Activated naive CD4-positive, alpha-beta T cell treated with anti-CD3 and anti-CD28 coated beads for 36 hours (primary cell): ENCODE measurements at regions not wholly inside any gene's neighbourhood (a gene's known extent, or its start where the extent isn't known, plus 50 kb on each side); places are given as distances from the start of the nearest gene placed in this dataset.
"Not testable (repeated sequence)": the region's sequence is repeated elsewhere in the genome, so short reads cannot be mapped to it uniquely, and the experiment has no call there.

Experiments used
- CTCF ChIA-PET: fragments of 350-600 bp; sonication (Branson Sonifier 250); formaldehyde crosslinking; loops from one replicate; lab custom pipeline; 2021; ENCODE audit warnings: antibody characterized with exemption; lab: Charles Lee
- DNase-seq: peaks from one replicate; pipeline ENCODE4 v3.0.0-alpha.2; 2020
- H3K27ac Mint-ChIP-seq: one replicate; pipeline ENCODE4 v1.8.0; 2021; ENCODE audit warnings: mild to moderate bottlenecking, mixed read lengths
- H3K27me3 Mint-ChIP-seq: one replicate; pipeline ENCODE4 v1.8.0; 2021; ENCODE audit warnings: low read depth, mixed read lengths
- H3K36me3 Mint-ChIP-seq: one replicate; pipeline ENCODE4 v1.8.0; 2021; ENCODE audit warnings: low read depth, mixed read lengths
- H3K4me1 Mint-ChIP-seq: one replicate; pipeline ENCODE4 v1.8.0; 2021; ENCODE audit warnings: low read depth, mixed read lengths
- H3K4me3 Mint-ChIP-seq: one replicate; pipeline ENCODE4 v1.8.0; 2021; ENCODE audit warnings: mild to moderate bottlenecking, moderate library complexity, mixed read lengths
- H3K9me3 Mint-ChIP-seq: one replicate; pipeline ENCODE4 v1.8.0; 2021; ENCODE audit warnings: mixed read lengths
- intact Hi-C: fragments of 100-400 bp; cut with micrococcal nuclease; formaldehyde crosslinking; loops from one replicate; pipeline ENCODE4 v1.15.1; 2023

DNA sequence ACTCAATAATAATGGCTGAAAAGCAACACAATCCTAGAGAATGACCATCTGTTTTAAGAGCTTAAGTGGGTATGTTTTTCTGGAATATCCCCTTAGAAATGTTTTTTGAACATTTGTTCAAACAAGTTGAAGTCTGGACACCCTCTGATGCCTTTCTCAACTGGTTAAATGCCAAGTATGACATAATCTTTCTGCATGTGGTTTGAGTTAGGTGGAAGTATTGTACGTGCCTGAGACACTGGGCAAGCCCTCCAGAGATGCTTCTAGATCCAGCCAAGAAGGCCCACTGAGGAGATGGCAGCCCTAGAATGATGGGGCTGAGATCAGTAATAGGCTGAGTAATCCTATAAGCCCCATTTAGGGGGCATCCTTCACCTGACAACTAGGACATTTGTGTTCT, 493.1 kb downstream of the MAGEE1 start:
- no peak overlapping the region for H3K27ac Mint-ChIP-seq
- peaks cover 1% of the 10 kb centered on the region for H3K9me3 Mint-ChIP-seq
- CTCF ChIA-PET = no interaction called here
- no peaks in the 10 kb centered on the region for H3K36me3 Mint-ChIP-seq
- no peak for DNase-seq
- intact Hi-C loops = no loop called here
- H3K4me1 Mint-ChIP-seq = no peaks in the 10 kb centered on the region
- no peaks in the 10 kb centered on the region for H3K27me3 Mint-ChIP-seq
- no peak overlapping the region for H3K4me3 Mint-ChIP-seq

DNA sequence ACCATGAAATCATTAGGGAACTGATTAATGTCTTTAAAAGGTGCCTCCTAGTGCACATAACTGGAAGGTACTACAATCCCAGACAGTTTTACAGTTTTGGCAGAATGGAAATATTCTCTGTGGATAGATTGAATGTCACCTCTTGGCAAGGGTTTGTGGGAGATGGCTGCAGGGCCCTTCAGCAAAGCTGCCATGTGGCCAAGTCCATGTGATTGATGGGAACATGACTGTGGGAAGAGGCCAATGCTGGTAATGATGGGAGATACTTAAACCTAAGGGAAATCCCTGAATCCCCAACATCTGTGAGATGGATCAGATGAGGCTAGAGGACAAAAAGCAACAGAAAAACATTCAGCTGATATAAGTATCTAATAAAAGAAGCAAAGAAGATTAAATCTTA, 493.7 kb downstream of the MAGEE1 start:
- H3K4me1 Mint-ChIP-seq = no peaks in the 10 kb centered on the region

DNA sequence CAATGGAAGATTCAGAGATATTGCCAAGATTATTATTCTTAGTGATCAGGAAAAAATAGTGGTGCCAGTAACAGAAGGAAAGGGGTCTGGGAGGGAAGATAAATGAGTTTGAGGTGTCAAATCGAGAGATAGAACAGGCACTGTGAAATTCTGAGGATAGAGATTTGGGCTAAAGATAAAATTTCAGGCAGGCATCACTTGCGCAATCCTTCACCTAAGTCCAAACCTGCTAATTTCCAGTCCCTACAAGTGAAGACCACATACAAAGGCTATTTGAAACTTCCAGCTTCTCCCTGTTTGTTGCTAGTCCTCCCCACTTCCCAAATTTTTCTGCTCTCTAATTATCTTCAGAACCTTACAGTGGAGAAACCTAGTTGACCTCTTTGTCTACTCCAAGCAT, 494.6 kb downstream of the MAGEE1 start:
- H3K9me3 Mint-ChIP-seq = peaks cover 1% of the 10 kb centered on the region
- no peaks in the 10 kb centered on the region for H3K4me1 Mint-ChIP-seq
- H3K36me3 Mint-ChIP-seq = no peaks in the 10 kb centered on the region
- DNase-seq = no peak
- CTCF ChIA-PET = no interaction called here
- H3K27ac Mint-ChIP-seq = no peak overlapping the region
- intact Hi-C loops = no loop called here
- H3K27me3 Mint-ChIP-seq = no peaks in the 10 kb centered on the region
- H3K4me3 Mint-ChIP-seq = no peak overlapping the region

More for the DNA sequence above, 493.7 kb downstream of the MAGEE1 start:
- H3K9me3 Mint-ChIP-seq = peaks cover 1% of the 10 kb centered on the region
- DNase-seq = no peak
- CTCF ChIA-PET = no interaction called here
- intact Hi-C loops = no loop called here
- no peaks in the 10 kb centered on the region for H3K27me3 Mint-ChIP-seq
- no peak overlapping the region for H3K4me3 Mint-ChIP-seq
- no peaks in the 10 kb centered on the region for H3K36me3 Mint-ChIP-seq
- no peak overlapping the region for H3K27ac Mint-ChIP-seq

DNA sequence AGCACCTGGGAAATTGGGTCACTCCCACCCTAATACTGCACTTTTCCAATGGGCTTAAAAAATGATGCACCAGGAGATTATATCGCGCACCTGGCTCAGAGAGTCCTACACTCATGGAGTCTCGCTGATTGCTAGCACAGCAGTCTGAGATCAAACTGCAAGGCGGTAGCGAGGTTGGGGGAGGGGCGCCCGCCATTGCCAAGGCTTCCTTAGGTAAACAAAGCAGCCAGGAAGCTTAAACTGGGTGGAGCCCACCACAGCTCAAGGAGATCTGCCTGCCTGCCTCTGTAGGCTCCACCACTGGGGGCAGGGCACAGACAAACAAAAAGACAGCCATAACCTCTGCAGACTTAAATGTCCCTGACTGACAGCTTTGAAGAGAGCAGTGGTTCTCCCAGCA, 497.1 kb downstream of the MAGEE1 start:
- H3K27me3 Mint-ChIP-seq, H3K9me3 Mint-ChIP-seq, intact Hi-C loops, H3K4me1 Mint-ChIP-seq, H3K27ac Mint-ChIP-seq, H3K36me3 Mint-ChIP-seq, DNase-seq, H3K4me3 Mint-ChIP-seq, CTCF ChIA-PET: not testable (repeated sequence)

DNA sequence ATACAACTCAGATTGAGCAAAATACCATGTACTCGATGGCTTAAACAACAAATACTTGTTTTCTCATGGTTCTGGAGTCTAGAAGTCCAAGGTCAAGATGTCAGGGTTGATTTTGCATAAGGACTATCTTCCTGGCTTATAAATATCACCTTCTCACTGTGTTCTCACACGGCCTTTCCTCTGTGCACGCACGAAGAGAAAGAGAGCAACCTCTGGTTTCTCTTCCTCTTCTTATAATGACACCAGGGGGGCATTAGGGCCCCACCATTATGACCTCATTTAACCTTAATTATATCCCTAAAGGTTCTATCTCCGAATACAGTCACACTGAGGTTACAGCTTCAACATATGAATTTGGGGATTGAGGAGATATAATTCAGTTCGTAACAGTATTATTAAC, 504.0 kb downstream of the MAGEE1 start:
- H3K27me3 Mint-ChIP-seq = no peaks in the 10 kb centered on the region
- CTCF ChIA-PET = no interaction called here
- no peak overlapping the region for H3K27ac Mint-ChIP-seq
- intact Hi-C loops = no loop called here
- H3K4me1 Mint-ChIP-seq = no peaks in the 10 kb centered on the region
- no peaks in the 10 kb centered on the region for H3K36me3 Mint-ChIP-seq
- DNase-seq = no peak
- no peak overlapping the region for H3K4me3 Mint-ChIP-seq
- peaks cover 3% of the 10 kb centered on the region for H3K9me3 Mint-ChIP-seq

DNA sequence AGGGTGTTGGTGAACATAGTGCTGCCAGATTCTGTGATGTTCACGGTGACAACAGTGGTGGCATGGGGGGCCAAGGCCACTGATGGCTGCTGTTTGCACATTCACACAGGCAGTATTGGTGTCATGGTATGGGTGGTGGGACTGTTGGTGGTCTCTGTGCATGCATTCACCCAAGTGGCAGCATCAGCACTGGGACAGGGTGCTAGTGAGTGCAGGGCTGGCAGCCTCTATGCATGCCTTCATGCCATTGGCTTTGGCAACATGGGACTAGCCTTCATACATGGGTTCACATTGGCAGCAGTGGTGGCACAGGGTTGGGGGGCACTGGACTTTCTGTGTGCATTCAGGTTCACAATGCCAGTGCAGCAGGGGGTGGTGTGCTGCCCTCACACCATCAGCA, 489.7 kb upstream of the FGF16 start:
- no peaks in the 10 kb centered on the region for H3K4me1 Mint-ChIP-seq
- H3K4me3 Mint-ChIP-seq = no peak overlapping the region
- intact Hi-C loops = no loop called here
- H3K9me3 Mint-ChIP-seq = peaks cover 9% of the 10 kb centered on the region
- no peak for DNase-seq
- H3K36me3 Mint-ChIP-seq = no peaks in the 10 kb centered on the region
- peaks cover 3% of the 10 kb centered on the region for H3K27me3 Mint-ChIP-seq
- CTCF ChIA-PET = no interaction called here
- H3K27ac Mint-ChIP-seq = no peak overlapping the region

DNA sequence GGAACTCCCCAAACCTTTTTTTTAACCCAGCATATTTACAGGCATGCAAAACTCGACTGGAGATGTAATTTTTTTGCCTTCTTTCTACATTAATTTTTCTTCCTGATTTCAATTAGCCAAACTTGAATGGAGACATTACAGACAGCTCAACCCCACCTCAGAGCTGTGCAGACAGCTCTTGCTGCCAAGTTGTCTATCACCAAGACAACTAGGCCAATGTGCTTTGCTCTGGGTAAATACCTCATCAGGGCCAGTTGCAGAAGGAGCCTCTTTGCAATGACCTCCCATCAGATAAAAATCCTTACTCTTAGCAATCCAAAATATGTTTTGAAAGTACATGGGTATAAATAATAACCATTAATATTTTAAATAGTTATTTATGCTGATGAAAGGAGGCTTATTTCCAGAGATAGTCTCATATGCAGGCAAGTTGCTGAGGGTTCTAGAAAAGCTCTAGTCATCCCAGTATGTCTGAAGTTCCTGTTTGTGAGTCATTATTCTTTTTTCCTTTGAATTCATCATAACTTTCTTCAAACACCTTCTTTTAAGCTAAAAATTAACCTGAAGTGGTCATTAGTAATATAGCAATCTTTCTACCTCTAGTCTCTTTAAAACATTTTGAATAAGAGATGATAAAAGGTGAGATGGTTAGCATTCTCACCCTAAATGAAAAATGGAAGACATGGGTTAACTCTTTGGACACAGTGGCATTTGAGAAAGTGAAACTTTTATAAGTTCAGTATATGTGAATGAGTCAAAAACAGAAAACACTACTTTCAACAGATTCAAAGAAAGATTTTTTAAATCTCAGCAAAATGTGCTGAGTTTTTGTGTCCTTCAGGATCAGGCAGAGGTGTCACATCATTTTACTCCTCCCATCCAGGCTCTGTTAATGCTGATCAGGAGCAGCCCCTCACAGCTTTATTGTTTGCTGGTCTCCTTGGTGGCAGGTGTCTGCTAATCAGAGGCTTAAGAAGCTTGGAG, 475.5 kb upstream of the FGF16 start:
- Mint-ChIP-seq H3K27me3 (no peaks in the 10 kb centered on the region), H3K4me1 (peaks cover 5% of the 10 kb centered on the region), H3K36me3 (no peaks in the 10 kb centered on the region), H3K4me3 (no peak overlapping the region), H3K27ac (peak overlapping the region; percentile 82), H3K9me3 (no peaks in the 10 kb centered on the region)
- intact Hi-C loops = loop anchor here (1.0 kb wide), 1 partner anchor 33 kb away; no protein-coding TSS in a partner anchor
- peak; percentile 7 for DNase-seq
- CTCF ChIA-PET = no interaction called here

DNA sequence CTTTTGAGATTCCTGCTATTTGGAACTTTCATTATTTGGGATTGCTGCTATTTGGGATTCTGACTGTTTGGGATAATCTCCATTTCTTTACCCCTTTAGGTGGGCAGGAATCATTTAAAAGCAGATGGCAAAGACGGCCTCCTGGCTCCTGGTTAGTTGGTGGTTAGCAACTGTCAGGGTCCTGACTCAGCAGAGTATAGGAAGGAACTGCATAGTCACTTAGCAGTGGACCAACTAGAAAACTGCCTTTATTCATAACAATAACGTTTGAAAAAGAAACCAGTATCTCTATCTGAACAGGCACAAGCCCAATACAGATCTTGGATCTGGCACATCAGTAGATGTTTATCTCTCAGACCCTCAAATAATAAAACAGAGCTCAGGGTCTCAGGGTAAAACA, 469.7 kb upstream of the FGF16 start:
- DNase-seq = no peak
- Mint-ChIP-seq H3K9me3 (peaks cover 1% of the 10 kb centered on the region), H3K27me3 (no peaks in the 10 kb centered on the region), H3K36me3 (no peaks in the 10 kb centered on the region), H3K4me3 (no peak overlapping the region), H3K4me1 (no peaks in the 10 kb centered on the region), H3K27ac (no peak overlapping the region)
- CTCF ChIA-PET = no interaction called here
- intact Hi-C loops = no loop called here

DNA sequence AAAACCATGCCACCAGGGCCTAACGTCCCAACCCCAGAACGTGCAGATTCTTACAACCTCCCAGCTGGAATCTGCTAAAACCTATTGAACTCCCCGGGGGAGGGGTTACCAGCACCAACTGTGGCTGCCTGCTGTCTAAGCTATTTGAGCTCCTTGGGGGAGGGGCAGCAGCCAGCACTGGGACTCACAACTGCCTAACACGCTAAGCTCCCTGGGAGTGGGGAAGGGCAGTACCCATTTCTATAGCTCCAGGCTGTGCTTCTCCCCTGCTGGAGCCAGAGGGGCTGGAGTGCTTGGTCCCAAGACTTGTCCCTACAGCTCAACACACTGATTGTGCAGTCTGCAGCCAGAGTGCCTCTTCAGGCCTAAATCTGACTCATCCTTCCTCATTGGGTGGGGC, 459.8 kb upstream of the FGF16 start:
- Mint-ChIP-seq H3K4me3 (no peak overlapping the region), H3K27ac (no peak overlapping the region), H3K9me3 (peaks cover 23% of the 10 kb centered on the region), H3K27me3 (no peaks in the 10 kb centered on the region), H3K36me3 (no peaks in the 10 kb centered on the region), H3K4me1 (no peaks in the 10 kb centered on the region)
- CTCF ChIA-PET = no interaction called here
- no peak for DNase-seq
- intact Hi-C loops = no loop called here

DNA sequence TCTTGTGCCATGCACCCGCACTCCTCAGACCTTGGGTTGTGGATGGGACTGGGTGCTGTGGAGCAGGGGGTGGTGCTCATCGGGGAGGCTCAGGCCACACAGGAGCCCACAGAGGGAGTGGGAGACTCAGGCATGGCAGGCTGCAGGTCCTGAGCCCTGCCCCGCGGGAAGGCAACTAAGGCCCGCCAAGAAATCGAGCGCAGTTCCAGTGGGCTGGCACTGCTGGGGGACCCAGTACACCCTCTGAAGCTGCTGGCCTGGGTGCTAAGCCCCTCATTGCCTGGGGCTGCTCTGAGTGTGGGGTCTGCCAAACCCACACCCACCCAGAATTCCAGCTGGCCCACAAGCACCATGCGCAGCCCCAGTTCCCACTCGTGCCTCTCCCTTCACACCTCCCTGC, 450.5 kb upstream of the FGF16 start:
- Mint-ChIP-seq H3K4me1 (no peaks in the 10 kb centered on the region), H3K4me3 (no peak overlapping the region), H3K27ac (no peak overlapping the region), H3K36me3 (no peaks in the 10 kb centered on the region), H3K27me3 (no peaks in the 10 kb centered on the region), H3K9me3 (peaks cover 5% of the 10 kb centered on the region)
- intact Hi-C loops = no loop called here
- DNase-seq = no peak
- CTCF ChIA-PET = no interaction called here

DNA sequence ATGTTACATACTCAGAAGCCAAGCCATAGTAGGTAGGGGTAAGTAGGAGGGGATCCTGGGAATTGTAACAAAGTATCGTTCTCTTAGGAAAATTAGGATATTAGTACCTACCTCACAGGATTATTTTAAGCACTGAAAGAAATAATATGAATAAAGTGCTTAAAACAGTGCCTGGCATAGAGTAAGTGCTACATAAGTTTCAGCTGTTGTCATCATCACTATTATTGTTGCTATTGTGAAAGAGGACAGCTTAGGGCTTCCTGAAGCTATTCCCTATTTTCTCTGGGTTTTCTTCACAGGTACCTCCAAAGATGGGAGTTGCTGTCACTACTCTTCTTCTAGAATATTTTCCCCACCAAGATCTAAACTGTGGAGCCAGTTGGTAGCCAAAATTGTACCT, 443.7 kb upstream of the FGF16 start:
- H3K9me3 Mint-ChIP-seq = no peaks in the 10 kb centered on the region
- H3K27ac Mint-ChIP-seq = peak overlapping the region; percentile 25
- H3K36me3 Mint-ChIP-seq = no peaks in the 10 kb centered on the region
- H3K4me1 Mint-ChIP-seq = peaks cover 16% of the 10 kb centered on the region
- CTCF ChIA-PET = no interaction called here
- DNase-seq = no peak
- intact Hi-C loops = loop anchor here (2.0 to 10.0 kb wide), 5 partner anchors 579 to 1513 kb away; partner anchors contain the start of genes COX7B, MAGEE1, MAGT1 and PBDC1
- peaks cover 3% of the 10 kb centered on the region for H3K27me3 Mint-ChIP-seq
- H3K4me3 Mint-ChIP-seq = no peak overlapping the region

DNA sequence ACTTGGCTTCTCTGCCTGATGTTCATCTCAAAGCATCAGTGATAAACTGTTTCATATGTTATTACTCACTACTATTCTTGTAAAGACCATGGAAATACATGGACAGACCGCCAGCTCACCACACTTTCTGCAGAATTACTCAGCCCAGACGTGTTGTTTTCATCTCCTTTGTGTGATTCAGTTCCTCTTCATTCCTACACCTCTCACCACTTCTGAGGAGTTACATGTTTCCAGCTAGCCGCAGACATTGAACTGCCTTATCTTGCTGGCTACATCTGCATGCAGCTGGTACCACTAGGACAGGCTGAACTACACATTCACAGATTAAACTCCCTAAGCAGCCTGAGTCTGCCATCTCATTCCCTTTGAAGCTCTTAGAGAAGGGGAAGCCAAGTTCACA, 443.2 kb upstream of the FGF16 start:
- H3K4me3 Mint-ChIP-seq = no peak overlapping the region
- DNase-seq = peak; percentile 72
- intact Hi-C loops = loop anchor here (1.0 to 10.0 kb wide), 8 partner anchors 22 to 1513 kb away; partner anchors contain the start of genes COX7B, MAGEE1, MAGT1 and PBDC1

DNA sequence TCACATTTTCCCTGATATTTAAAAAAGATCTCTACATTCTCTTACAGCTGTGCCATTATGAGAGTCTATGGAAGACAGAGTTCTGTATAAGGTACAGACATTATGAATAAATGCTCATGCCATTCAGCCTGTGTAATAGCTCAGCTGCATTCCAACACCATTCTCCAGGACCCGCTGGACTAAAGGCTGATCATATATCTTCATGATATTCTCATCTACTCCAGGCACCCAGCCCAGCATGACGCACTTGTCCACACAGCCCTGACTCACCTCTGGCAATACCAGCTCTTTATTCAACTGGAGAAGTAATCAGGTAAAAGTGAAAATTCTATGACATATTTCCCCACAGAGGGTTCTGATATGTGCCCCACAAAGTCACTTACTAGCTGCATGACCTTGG, 437.5 kb upstream of the FGF16 start:
- peaks cover 4% of the 10 kb centered on the region for H3K27me3 Mint-ChIP-seq
- H3K36me3 Mint-ChIP-seq = no peaks in the 10 kb centered on the region
- peaks cover 6% of the 10 kb centered on the region for H3K4me1 Mint-ChIP-seq
- CTCF ChIA-PET = no interaction called here
- H3K9me3 Mint-ChIP-seq = no peaks in the 10 kb centered on the region
- intact Hi-C loops = loop anchor here (10.0 kb wide), 1 partner anchor 585 kb away; the partner anchor contains the start of gene MAGEE1
- H3K27ac Mint-ChIP-seq = no peak overlapping the region
- H3K4me3 Mint-ChIP-seq = no peak overlapping the region
- DNase-seq = no peak

More for the DNA sequence above, 443.2 kb upstream of the FGF16 start:
- Mint-ChIP-seq H3K4me1 (peaks cover 16% of the 10 kb centered on the region), H3K36me3 (no peaks in the 10 kb centered on the region), H3K9me3 (no peaks in the 10 kb centered on the region), H3K27ac (peak overlapping the region; percentile 75), H3K27me3 (peaks cover 3% of the 10 kb centered on the region)
- CTCF ChIA-PET = no interaction called here
